Stimulated activated memory B cell treated with anti-CD40 and anti-IgM and Interleukin-4, amounts not matched to agents 10 μg/mL and 1 μg/mL and 100 μg/mL, for 72 hours (primary cell): ENCODE measurements at regions not wholly inside any gene's neighbourhood (a gene's known extent, or its start where the extent isn't known, plus 50 kb on each side); places are given as distances from the start of the nearest gene placed in this dataset.

ENCODE experiments used
- ATAC-seq: fragments of 150-1000 bp; cut with Tn5 transposase; 2 replicates; pipeline ENCODE4 v1.10.0; 2021
- H3K27ac Mint-ChIP-seq: one replicate; pipeline ENCODE4 v1.8.0; 2022; ENCODE audit warnings: mild to moderate bottlenecking, mixed read lengths
- H3K27me3 Mint-ChIP-seq: one replicate; pipeline ENCODE4 v1.8.0; 2022; ENCODE audit warnings: mixed read lengths
- H3K36me3 Mint-ChIP-seq: one replicate; pipeline ENCODE4 v1.8.0; 2022; ENCODE audit warnings: mixed read lengths
- H3K4me1 Mint-ChIP-seq: one replicate; pipeline ENCODE4 v1.8.0; 2022; ENCODE audit warnings: mixed read lengths
- H3K4me3 Mint-ChIP-seq: one replicate; pipeline ENCODE4 v1.8.0; 2022; ENCODE audit warnings: mild to moderate bottlenecking, moderate library complexity, mixed read lengths
- H3K9me3 Mint-ChIP-seq: one replicate; pipeline ENCODE4 v1.8.0; 2022; ENCODE audit warnings: mixed read lengths

- ATAC-seq = no peak
- H3K4me3 Mint-ChIP-seq = no peak overlapping the region
- no peaks in the 10 kb centered on the region for H3K9me3 Mint-ChIP-seq
- H3K27ac Mint-ChIP-seq = no peak overlapping the region
- H3K4me1 Mint-ChIP-seq = no peaks in the 10 kb centered on the region
- H3K27me3 Mint-ChIP-seq = peaks cover 16% of the 10 kb centered on the region
- H3K36me3 Mint-ChIP-seq = no peaks in the 10 kb centered on the region
These were observed 271.9 kb upstream of the TMEM161B start for GRCh38 chr5:88540471-88541115.

GRCh38 chr5:88539693-88540365 is 271.2 kb upstream of the TMEM161B start:
- H3K27me3 Mint-ChIP-seq = peaks cover 16% of the 10 kb centered on the region
- no peaks in the 10 kb centered on the region for H3K36me3 Mint-ChIP-seq
- ATAC-seq = no peak
- no peak overlapping the region for H3K27ac Mint-ChIP-seq
- no peak overlapping the region for H3K4me3 Mint-ChIP-seq
- no peaks in the 10 kb centered on the region for H3K9me3 Mint-ChIP-seq
- no peaks in the 10 kb centered on the region for H3K4me1 Mint-ChIP-seq

GRCh38 chr5:88539026-88539425 is 270.4 kb upstream of the TMEM161B start:
- Mint-ChIP-seq H3K36me3 (no peaks in the 10 kb centered on the region), H3K4me3 (no peak overlapping the region), H3K4me1 (no peaks in the 10 kb centered on the region), H3K27ac (no peak overlapping the region), H3K9me3 (peaks cover 1% of the 10 kb centered on the region), H3K27me3 (peaks cover 16% of the 10 kb centered on the region)
- ATAC-seq = no peak

- peaks cover 7% of the 10 kb centered on the region for H3K9me3 Mint-ChIP-seq
- peaks cover 22% of the 10 kb centered on the region for H3K27me3 Mint-ChIP-seq
- H3K27ac Mint-ChIP-seq = no peak overlapping the region
- no peak overlapping the region for H3K4me3 Mint-ChIP-seq
- ATAC-seq = no peak
- H3K4me1 Mint-ChIP-seq = no peaks in the 10 kb centered on the region
- H3K36me3 Mint-ChIP-seq = no peaks in the 10 kb centered on the region
These were observed 267.5 kb upstream of the TMEM161B start for GRCh38 chr5:88536146-88536545.

GRCh38 chr5:88524941-88525340 is 256.3 kb upstream of the TMEM161B start:
- Mint-ChIP-seq H3K36me3 (no peaks in the 10 kb centered on the region), H3K27ac (no peak overlapping the region), H3K4me1 (no peaks in the 10 kb centered on the region), H3K27me3 (no peaks in the 10 kb centered on the region), H3K9me3 (no peaks in the 10 kb centered on the region), H3K4me3 (no peak overlapping the region)
- no peak for ATAC-seq

- Mint-ChIP-seq H3K9me3 (no peaks in the 10 kb centered on the region), H3K4me1 (no peaks in the 10 kb centered on the region), H3K27ac (no peak overlapping the region), H3K4me3 (no peak overlapping the region), H3K27me3 (peaks cover 7% of the 10 kb centered on the region), H3K36me3 (no peaks in the 10 kb centered on the region)
- ATAC-seq = no peak
These were observed 250.4 kb upstream of the TMEM161B start for GRCh38 chr5:88519066-88519465.

GRCh38 chr5:88518131-88519016 is 249.7 kb upstream of the TMEM161B start:
- Mint-ChIP-seq H3K4me1 (no peaks in the 10 kb centered on the region), H3K27ac (no peak overlapping the region), H3K27me3 (peaks cover 12% of the 10 kb centered on the region)

GRCh38 chr5:88515881-88516819 is 247.5 kb upstream of the TMEM161B start:
- no peak for ATAC-seq
- no peaks in the 10 kb centered on the region for H3K36me3 Mint-ChIP-seq
- H3K9me3 Mint-ChIP-seq = no peaks in the 10 kb centered on the region
- peaks cover 12% of the 10 kb centered on the region for H3K27me3 Mint-ChIP-seq
- H3K4me3 Mint-ChIP-seq = no peak overlapping the region
- H3K27ac Mint-ChIP-seq = no peak overlapping the region
- H3K4me1 Mint-ChIP-seq = no peaks in the 10 kb centered on the region

More at GRCh38 chr5:88518131-88519016, 249.7 kb upstream of the TMEM161B start:
- no peak for ATAC-seq
- Mint-ChIP-seq H3K36me3 (no peaks in the 10 kb centered on the region), H3K4me3 (no peak overlapping the region), H3K9me3 (no peaks in the 10 kb centered on the region)

GRCh38 chr5:88515068-88515467 is 246.4 kb upstream of the TMEM161B start:
- ATAC-seq = no peak
- no peak overlapping the region for H3K4me3 Mint-ChIP-seq
- no peaks in the 10 kb centered on the region for H3K36me3 Mint-ChIP-seq
- no peak overlapping the region for H3K27ac Mint-ChIP-seq
- H3K4me1 Mint-ChIP-seq = no peaks in the 10 kb centered on the region
- peaks cover 12% of the 10 kb centered on the region for H3K27me3 Mint-ChIP-seq
- H3K9me3 Mint-ChIP-seq = no peaks in the 10 kb centered on the region

GRCh38 chr5:88509403-88509802 is 240.8 kb upstream of the TMEM161B start:
- Mint-ChIP-seq H3K4me3 (no peak overlapping the region), H3K27me3 (peaks cover 31% of the 10 kb centered on the region), H3K9me3 (no peaks in the 10 kb centered on the region), H3K4me1 (peaks cover 5% of the 10 kb centered on the region), H3K36me3 (no peaks in the 10 kb centered on the region), H3K27ac (no peak overlapping the region)
- ATAC-seq = no peak

GRCh38 chr5:88507261-88507660 is 238.6 kb upstream of the TMEM161B start:
- Mint-ChIP-seq H3K27me3 (peaks cover 23% of the 10 kb centered on the region), H3K27ac (no peak overlapping the region), H3K4me1 (peaks cover 12% of the 10 kb centered on the region), H3K4me3 (no peak overlapping the region), H3K9me3 (no peaks in the 10 kb centered on the region), H3K36me3 (no peaks in the 10 kb centered on the region)
- no peak for ATAC-seq

- ATAC-seq = no peak
- Mint-ChIP-seq H3K27ac (no peak overlapping the region), H3K4me1 (peaks cover 12% of the 10 kb centered on the region), H3K36me3 (no peaks in the 10 kb centered on the region), H3K4me3 (no peak overlapping the region), H3K9me3 (no peaks in the 10 kb centered on the region), H3K27me3 (peaks cover 20% of the 10 kb centered on the region)
These were observed 234.8 kb upstream of the TMEM161B start for GRCh38 chr5:88503406-88503805.

- H3K4me1 Mint-ChIP-seq = peaks cover 10% of the 10 kb centered on the region
- peak overlapping the region; percentile 80 for H3K27ac Mint-ChIP-seq
- no peak for ATAC-seq
- H3K27me3 Mint-ChIP-seq = peaks cover 16% of the 10 kb centered on the region
- no peaks in the 10 kb centered on the region for H3K9me3 Mint-ChIP-seq
- H3K36me3 Mint-ChIP-seq = no peaks in the 10 kb centered on the region
- H3K4me3 Mint-ChIP-seq = peak overlapping the region; percentile 79
These were observed 234.3 kb upstream of the TMEM161B start for GRCh38 chr5:88503041-88503345.

GRCh38 chr5:88502179-88503040 is 233.8 kb upstream of the TMEM161B start:
- Mint-ChIP-seq H3K27me3 (peaks cover 12% of the 10 kb centered on the region), H3K27ac (peak overlapping the region; percentile 80)
- ATAC-seq = peak; percentile 65

More at GRCh38 chr5:88502179-88503040, 233.8 kb upstream of the TMEM161B start:
- H3K4me1 Mint-ChIP-seq = peaks cover 7% of the 10 kb centered on the region
- H3K9me3 Mint-ChIP-seq = no peaks in the 10 kb centered on the region
- peak overlapping the region; percentile 79 for H3K4me3 Mint-ChIP-seq
- no peaks in the 10 kb centered on the region for H3K36me3 Mint-ChIP-seq
